NCI-H1105 treated with DMSO at 0.1 percent for 48 hours (cell line): ENCODE measurements at regions not wholly inside any gene's neighbourhood (a gene's known extent, or its start where the extent isn't known, plus 50 kb on each side); places are given as distances from the start of the nearest gene placed in this dataset.
A peak's percentile ranks its signal among the peaks of the same experiment; 100 is the strongest.
"Not testable (repeated sequence)": the region's sequence is repeated elsewhere in the genome, so short reads cannot be mapped to it uniquely, and the experiment has no call there.

Source experiments
- DNase-seq: peaks from one replicate; lab custom pipeline; 2025; lab: John Stamatoyannopoulos, UW

DNA sequence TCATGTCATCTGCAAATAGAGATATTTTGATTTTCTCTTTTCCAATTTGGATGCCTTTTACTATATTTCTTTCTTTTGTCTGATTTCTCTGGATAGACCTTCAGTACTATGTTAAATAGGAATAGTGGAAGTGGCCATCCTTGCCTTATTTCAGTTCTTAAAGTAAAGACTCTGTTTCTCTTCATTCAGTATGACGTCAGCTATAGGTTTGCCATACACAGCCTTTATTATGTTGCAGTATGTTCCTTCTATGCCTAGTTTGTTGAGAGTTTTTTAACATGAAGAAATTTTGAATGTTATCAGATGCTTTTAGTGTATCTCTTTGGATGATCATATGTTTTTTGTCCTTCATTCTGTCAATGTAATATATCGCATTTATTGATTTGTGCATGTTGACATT, 566.7 kb upstream of the ROBO1 start:
- DNase-seq: no peak

GRCh38 chr3:80331494-80332170, 563.8 kb upstream of the ROBO1 start:
- DNase-seq: peak; percentile 19

DNA sequence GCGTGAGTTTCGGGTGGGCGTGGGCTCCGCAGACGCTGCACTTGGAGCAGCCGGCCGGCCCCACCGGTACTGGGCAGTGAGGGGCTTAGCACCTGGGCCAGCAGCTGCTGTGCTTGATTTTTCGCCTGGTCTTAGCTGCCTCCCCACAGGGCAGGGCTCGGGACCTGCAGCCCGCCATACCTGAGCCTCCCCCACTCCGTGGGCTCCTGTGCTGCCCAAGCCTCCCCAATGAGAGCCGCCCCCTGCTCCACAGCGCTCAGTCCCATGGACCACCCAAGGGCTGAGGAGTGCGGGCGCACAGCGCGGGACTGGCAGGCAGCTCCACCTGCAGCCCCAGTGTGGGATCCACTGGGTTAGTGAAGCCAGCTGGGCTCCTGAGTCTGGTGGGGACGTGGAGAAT, 546.7 kb upstream of the ROBO1 start:
- DNase-seq: not testable (repeated sequence)

DNA sequence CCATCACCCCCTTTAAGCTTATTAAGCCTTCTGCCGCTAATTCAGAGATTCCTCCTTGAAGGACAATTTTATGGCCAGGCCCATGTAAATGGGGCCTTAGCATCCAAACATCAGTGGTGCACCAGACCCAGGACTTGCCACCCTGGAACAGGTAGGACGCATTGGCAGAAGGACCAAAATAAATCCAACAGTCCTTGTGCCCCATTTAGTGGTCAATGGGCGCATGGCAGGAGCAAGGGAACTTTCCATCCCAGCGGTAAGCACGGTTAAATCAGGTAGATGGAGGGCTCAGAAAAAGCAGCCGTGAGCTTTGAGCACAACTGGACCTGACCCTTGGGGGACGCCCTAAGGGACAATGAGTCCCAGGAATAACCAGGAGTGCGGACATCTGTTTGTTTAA, 540.8 kb upstream of the ROBO1 start:
- no peak for DNase-seq

DNA sequence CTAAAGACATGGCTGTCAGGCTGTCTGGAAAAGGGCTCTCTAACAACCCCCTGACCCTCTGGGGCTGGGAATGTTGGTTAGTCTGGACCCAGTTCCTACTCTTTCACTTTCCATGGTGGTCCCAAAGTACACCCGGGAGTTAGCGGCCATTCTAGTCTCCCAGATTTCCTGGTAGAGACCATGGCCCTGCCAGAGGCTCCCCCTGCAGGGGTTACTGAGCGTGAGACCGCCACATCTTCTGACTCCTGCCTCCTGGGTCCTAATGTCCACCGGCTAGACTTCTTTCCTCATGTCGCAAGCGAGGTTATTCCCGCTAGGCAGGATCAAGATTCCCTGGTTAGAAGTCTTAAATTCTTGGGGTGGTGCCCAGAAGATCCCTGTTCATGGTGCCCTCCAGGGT, 540.0 kb upstream of the ROBO1 start:
- no peak for DNase-seq

- DNase-seq: no peak
Observed at GRCh38 chr3:80297720-80298119, 529.9 kb upstream of the ROBO1 start.

GRCh38 chr3:80285388-80285787, 517.6 kb upstream of the ROBO1 start:
- DNase-seq: peak; percentile 28

- no peak for DNase-seq
Observed at GRCh38 chr3:80283783-80284182, 516.0 kb upstream of the ROBO1 start.

DNA sequence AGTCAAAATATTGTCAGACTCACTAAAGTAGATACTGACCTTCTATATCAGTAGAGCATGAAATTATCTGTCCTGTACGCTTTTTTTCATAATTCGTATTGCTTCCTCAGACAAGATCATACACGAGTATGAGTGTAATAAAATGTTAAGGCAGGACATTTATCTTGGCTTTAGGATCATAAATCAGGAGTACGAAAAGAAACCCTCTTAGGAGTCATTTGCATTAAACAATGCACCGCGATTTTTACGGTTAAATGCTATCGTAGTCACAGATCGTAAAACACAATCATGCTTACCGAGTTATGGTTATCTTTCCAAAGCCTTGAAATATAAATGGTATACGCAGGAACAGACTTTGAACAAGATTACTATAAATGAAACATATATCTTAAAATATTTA, 510.3 kb upstream of the ROBO1 start:
- no peak for DNase-seq

GRCh38 chr3:80275120-80275519, 507.3 kb upstream of the ROBO1 start:
- no peak for DNase-seq

GRCh38 chr3:80263260-80263659, 495.5 kb upstream of the ROBO1 start:
- no peak for DNase-seq

- DNase-seq: peak; percentile 58
Observed at GRCh38 chr3:80261082-80261481, 493.3 kb upstream of the ROBO1 start.

DNA sequence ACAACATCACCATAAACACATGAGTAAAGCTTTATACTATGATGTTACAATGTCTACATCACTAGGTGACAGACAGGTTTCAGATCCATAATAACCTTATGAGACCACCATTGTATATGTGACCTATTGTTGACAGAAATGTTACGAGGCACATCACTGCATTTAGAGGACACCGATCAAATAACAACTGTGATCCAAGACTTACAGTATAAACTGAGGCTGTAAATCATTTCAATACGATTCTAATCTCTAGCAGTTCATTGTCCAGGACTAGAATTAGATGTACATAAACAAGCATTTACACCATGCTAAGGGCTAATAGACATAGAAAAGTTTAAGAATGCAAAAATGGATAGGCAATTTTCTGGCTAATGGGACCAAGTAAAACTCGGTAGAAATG, 491.9 kb upstream of the ROBO1 start:
- DNase-seq: no peak

- no peak for DNase-seq
Observed at GRCh38 chr3:80252113-80252512, 484.3 kb upstream of the ROBO1 start.

- DNase-seq: no peak
Observed at GRCh38 chr3:80247766-80248165, 480.0 kb upstream of the ROBO1 start.

DNA sequence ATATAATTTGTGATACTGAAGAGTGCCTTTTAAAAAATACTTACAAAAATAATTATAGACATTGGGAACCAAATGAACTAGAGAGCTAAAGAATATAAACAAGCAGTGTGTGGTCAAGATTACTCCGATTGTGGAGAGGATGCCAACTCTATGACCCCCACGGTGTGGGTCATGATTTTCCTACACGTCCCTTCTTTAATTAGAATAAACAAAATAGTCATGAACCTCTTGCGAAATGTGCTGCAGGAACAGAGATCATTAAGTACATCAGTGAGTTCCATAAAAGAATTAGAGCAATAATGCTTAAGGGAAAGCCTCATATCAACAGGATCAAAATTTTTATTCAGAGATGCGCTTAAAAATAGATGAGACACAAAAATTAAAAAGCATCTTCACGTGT, 476.6 kb upstream of the ROBO1 start:
- no peak for DNase-seq

DNA sequence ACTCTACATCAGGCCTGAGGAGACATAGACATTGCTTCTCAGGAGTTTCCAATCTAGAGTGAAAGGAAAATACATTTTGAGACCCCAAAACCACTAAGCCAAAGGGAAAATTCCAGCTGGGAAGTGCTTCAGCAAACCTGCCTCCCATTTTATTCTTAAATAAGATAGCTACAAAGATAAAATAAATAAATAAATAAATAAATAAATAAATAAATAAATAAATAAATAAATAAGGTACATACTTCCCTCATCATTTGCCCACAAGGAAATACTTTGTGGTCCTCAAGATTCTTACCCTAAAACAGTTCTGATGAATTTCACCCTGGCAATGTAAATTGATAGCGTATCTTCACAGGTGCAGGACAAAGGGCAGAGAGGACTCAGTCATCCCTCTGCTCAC, 474.0 kb upstream of the ROBO1 start:
- no peak for DNase-seq

- DNase-seq: no peak
Observed at GRCh38 chr3:80239301-80239700, 471.5 kb upstream of the ROBO1 start.

- DNase-seq: no peak
Observed at GRCh38 chr3:80238606-80239005, 470.8 kb upstream of the ROBO1 start.

DNA sequence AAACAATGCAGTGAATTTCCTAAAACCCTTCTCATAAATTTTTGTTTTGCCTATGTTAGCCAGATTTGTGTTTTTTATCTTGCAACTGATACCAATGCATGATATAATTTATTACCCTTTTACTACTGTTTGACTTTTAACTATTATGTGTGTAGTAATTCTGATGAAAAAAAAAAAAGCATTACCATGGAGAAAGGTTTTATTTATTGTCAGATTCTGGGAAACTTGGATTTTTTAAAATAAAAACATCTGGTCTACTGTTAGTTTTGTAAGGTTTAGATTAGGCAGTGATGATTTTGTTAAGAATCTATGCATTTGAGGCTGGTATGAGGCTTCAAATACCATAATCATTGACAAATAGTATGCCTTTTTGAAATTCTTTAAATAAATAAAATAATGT, 470.4 kb upstream of the ROBO1 start:
- DNase-seq: no peak

GRCh38 chr3:80234706-80235105, 466.9 kb upstream of the ROBO1 start:
- DNase-seq: peak; percentile 27

DNA sequence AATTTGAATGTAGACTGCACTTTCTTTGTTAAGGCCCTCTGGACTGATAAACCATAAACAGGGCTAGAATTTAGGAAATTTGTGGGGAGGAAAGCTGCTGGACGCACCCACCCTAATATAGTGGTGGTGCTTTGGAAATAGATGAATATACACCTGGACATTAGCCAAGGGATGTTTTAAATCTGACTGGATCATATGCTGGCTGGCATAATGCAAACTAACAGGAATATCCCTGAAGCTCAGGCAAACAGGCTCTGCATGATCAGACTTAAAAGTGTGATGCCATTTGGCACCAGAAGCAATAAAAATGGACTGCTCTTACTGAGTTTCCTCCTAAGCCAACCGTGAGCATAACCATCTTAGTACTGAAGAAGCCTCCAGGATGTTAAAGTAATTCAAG, 465.8 kb upstream of the ROBO1 start:
- no peak for DNase-seq

GRCh38 chr3:80232760-80233159, 465.0 kb upstream of the ROBO1 start:
- no peak for DNase-seq

- no peak for DNase-seq
Observed at GRCh38 chr3:80230962-80231361, 463.2 kb upstream of the ROBO1 start.

DNA sequence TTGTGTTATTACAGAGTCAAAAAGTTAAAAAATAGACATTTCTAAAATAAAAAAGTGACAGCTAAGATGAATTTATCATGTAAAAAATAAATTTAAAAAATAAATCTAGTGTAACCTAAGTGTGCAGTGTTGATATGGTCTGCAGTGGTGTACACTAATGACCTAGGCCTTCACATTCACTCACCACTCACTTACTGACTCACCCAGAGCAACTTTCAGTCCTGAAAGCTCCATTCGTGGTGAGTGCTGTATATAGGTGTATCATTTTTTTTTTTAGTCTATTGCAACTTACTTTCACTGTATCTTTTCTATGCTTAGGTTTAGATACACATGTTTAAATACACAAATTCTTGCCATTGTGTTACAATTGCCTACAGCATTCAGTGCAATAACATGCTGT, 459.4 kb upstream of the ROBO1 start:
- no peak for DNase-seq
